Smooth muscle cell (in vitro differentiated cells): ENCODE measurements at regions not wholly inside any gene's neighbourhood (a gene's known extent, or its start where the extent isn't known, plus 50 kb on each side); places are given as distances from the start of the nearest gene placed in this dataset.

Source experiments
- DNase-seq: peaks from one replicate; lab custom pipeline; 2025; ENCODE audit not compliant: unreplicated experiment; lab: John Stamatoyannopoulos, UW
- H2AFZ ChIP-seq: fragments of 200-600 bp; sonication (generic); 2 replicates; pipeline ENCODE4 v1.6.0; 2016; ENCODE audit warnings: antibody characterized with exemption, low read depth, mild to moderate bottlenecking
- H3F3A ChIP-seq: fragments of 200-600 bp; sonication (generic); 2 replicates; pipeline ENCODE4 v1.6.0; 2017; ENCODE audit warnings: antibody characterized with exemption, low read depth
- H3K27ac ChIP-seq: fragments of 200-600 bp; sonication (generic); 2 replicates; pipeline ENCODE4 v1.5.1; 2016; ENCODE audit warnings: low read depth, mild to moderate bottlenecking
- H3K27me3 ChIP-seq: fragments of 200-600 bp; sonication (generic); 2 replicates; pipeline ENCODE4 v1.6.1; 2016; ENCODE audit warnings: low read depth, mild to moderate bottlenecking
- H3K36me3 ChIP-seq: fragments of 200-600 bp; sonication (generic); 2 replicates; pipeline ENCODE4 v1.5.1; 2016; ENCODE audit warnings: low read depth
- H3K4me1 ChIP-seq: fragments of 200-600 bp; sonication (generic); 2 replicates; pipeline ENCODE4 v1.5.1; 2016; ENCODE audit warnings: low read depth
- H3K4me2 ChIP-seq: fragments of 200-600 bp; sonication (generic); 2 replicates; pipeline ENCODE4 v1.6.0; 2016; ENCODE audit warnings: mild to moderate bottlenecking
- H3K4me3 ChIP-seq: fragments of 200-600 bp; sonication (generic); 2 replicates; pipeline ENCODE4 v1.5.1; 2016; ENCODE audit warnings: mild to moderate bottlenecking
- H3K79me2 ChIP-seq: fragments of 200-600 bp; sonication (generic); 2 replicates; pipeline ENCODE4 v1.6.0; 2016; ENCODE audit warnings: low read depth, mild to moderate bottlenecking
- H3K9ac ChIP-seq: fragments of 200-600 bp; sonication (generic); 2 replicates; pipeline ENCODE4 v1.6.0; 2016; ENCODE audit warnings: low read depth
- H3K9me3 ChIP-seq: fragments of 200-600 bp; sonication (generic); replicated peaks from 2 replicates; pipeline ENCODE4 v1.5.1; 2016; ENCODE audit warnings: low read depth
- H4K20me1 ChIP-seq: fragments of 200-600 bp; sonication (generic); 2 replicates; pipeline ENCODE4 v1.6.0; 2016; ENCODE audit warnings: low read depth
- WGBS: methylation state at CpG from one replicate; pipeline ENCODE4 v1.1.7; 2016; ENCODE audit warnings: low lambda C conversion rate; 5-methylcytosine and 5-hydroxymethylcytosine counted together
- TF ChIP-seq, protein P1 (sequence below): fragments of 200-600 bp; sonication (generic); IDR thresholded peaks from 2 replicates; pipeline ENCODE4 v1.5.1; 2017; ENCODE audit warnings: borderline replicate concordance, mild to moderate bottlenecking, antibody characterized with exemption; ENCODE audit not compliant: insufficient read depth, poor library complexity, severe bottlenecking

DNA sequence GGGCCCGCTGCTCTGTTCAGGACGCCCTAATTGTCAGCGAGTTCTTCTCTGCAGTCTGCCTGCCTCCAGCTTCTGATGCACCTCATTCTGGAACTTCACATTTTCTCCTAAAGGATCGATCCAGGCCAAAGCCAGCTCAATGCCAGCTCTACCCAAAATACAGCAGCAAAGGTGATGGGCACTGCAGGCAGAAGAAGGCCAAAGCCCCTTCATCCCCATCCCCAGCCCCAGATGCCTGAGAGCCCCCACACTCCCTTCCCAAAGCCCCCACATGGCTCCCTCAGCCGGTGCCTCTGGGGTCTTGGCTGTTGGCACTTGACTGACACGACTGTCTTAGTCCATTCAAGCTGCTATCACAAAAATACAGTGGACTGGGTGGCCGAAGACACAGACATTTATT lies 410.3 kb downstream of the BRD1 start:
- Histone ChIP-seq H3K9me3 (no peaks in the 10 kb centered on the region), H2AFZ (no peak overlapping the region), H3K36me3 (no peaks in the 10 kb centered on the region), H3K27me3 (no peaks in the 10 kb centered on the region), H3K4me2 (no peak overlapping the region), H4K20me1 (no peaks in the 10 kb centered on the region), H3K4me3 (no peak overlapping the region), H3K9ac (no peak overlapping the region), H3F3A (no peaks in the 10 kb centered on the region), H3K27ac (no peak overlapping the region), H3K4me1 (no peaks in the 10 kb centered on the region), H3K79me2 (no peaks in the 10 kb centered on the region)
- TF ChIP-seq, protein P1, sequence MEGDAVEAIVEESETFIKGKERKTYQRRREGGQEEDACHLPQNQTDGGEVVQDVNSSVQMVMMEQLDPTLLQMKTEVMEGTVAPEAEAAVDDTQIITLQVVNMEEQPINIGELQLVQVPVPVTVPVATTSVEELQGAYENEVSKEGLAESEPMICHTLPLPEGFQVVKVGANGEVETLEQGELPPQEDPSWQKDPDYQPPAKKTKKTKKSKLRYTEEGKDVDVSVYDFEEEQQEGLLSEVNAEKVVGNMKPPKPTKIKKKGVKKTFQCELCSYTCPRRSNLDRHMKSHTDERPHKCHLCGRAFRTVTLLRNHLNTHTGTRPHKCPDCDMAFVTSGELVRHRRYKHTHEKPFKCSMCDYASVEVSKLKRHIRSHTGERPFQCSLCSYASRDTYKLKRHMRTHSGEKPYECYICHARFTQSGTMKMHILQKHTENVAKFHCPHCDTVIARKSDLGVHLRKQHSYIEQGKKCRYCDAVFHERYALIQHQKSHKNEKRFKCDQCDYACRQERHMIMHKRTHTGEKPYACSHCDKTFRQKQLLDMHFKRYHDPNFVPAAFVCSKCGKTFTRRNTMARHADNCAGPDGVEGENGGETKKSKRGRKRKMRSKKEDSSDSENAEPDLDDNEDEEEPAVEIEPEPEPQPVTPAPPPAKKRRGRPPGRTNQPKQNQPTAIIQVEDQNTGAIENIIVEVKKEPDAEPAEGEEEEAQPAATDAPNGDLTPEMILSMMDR: no peak
- WGBS: 94% methylated on average over 7 of the region's 7 CpGs
- DNase-seq: no peak

DNA sequence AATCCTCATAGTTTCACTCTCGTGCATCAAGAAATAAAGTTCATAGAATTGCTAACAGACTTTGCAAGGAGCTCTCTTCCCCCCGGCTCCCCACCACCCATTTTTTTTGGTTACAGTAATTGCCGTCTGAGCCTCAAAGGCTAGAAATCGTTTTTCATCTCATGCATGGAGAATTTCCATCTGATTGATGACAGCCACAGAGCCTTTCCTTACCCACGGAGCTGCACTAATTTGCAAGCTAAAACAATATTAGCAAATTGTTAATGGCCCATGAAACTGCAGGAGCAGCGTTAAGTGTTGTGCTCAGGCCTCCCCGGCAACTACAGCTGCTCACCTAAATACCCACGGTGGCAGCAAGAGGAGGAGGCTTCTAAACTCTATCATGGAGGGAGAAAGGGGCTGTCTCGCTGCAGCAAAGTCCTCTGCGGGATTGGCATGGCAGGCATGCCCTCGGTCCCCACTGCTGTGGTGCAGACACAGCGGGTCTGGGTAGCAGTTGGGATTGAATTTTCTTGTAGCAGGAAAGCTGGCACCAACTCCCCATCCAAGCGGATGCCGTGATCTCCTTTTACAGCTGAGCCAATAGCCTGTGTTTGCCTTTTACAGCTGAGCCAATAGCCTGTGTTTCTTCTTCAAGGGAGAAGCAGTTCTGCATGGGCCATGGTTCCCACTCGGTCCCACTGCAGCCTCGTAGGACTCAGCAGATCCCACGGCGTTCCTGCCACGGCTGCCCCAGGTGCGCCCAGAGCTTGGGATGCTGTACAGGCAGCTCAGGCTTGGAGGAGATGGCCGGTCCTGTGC lies 412.3 kb downstream of the BRD1 start:
- Histone ChIP-seq H3K4me3 (no peak overlapping the region), H3K27ac (no peak overlapping the region), H3K4me1 (no peaks in the 10 kb centered on the region), H3K36me3 (no peaks in the 10 kb centered on the region), H3F3A (no peaks in the 10 kb centered on the region), H3K4me2 (no peak overlapping the region), H2AFZ (no peak overlapping the region), H4K20me1 (no peaks in the 10 kb centered on the region), H3K79me2 (no peaks in the 10 kb centered on the region), H3K9ac (no peak overlapping the region), H3K9me3 (no peaks in the 10 kb centered on the region), H3K27me3 (no peaks in the 10 kb centered on the region)
- no peak for DNase-seq
- 81% methylated on average over 21 of the region's 21 CpGs for WGBS
- TF ChIP-seq, protein P1: no peak

DNA sequence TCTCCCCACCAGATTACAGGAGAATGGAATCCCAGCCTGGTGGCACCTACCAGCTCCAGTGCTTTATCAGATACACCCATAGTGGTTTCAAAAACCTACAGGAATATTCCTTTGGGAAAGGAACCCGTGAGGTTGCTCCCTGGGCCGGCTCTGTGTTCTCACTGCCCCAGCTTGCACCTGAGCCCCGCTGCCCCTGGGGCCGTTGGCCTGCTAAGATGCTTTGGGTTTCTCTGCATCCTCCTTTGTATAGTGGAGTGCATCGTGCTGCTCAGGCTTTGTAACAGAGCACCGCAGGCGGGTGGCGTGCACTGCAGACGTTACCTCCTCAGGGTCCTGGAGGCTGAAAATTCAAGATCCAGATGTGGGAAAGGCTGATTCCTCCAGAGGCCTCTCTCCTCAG lies 414.1 kb downstream of the BRD1 start:
- Histone ChIP-seq H3K4me3 (no peak overlapping the region), H3K36me3 (no peaks in the 10 kb centered on the region), H3K4me2 (no peak overlapping the region), H3K79me2 (no peaks in the 10 kb centered on the region), H3K27ac (no peak overlapping the region), H3K9ac (no peak overlapping the region), H4K20me1 (no peaks in the 10 kb centered on the region), H3F3A (no peaks in the 10 kb centered on the region), H3K9me3 (no peaks in the 10 kb centered on the region), H3K4me1 (no peaks in the 10 kb centered on the region), H3K27me3 (no peaks in the 10 kb centered on the region), H2AFZ (no peak overlapping the region)
- no peak for DNase-seq
- TF ChIP-seq, protein P1: no peak
- 81% methylated on average over 9 of the region's 9 CpGs for WGBS

DNA sequence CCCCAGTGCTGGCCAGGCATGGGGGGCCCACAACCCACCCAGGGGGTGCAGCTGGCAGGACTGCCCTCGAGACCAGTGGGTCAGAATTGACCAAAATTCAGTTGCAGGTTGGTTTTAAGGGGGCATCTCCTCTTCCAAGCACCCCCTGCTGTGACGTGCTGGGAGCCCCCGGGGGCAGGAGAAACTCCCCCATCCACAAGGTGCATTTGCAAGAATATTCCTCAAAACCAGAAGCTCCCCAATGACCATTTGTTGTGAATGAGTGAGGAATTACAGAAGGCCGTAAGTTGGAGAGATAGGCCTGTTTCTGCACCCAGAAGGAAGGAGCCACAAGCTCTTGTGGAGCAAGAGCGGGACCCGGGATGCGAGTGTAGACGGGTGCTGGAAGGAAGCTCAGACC lies 414.5 kb downstream of the BRD1 start:
- Histone ChIP-seq H2AFZ (no peak overlapping the region), H3K4me1 (no peaks in the 10 kb centered on the region), H3K36me3 (no peaks in the 10 kb centered on the region), H4K20me1 (no peaks in the 10 kb centered on the region), H3F3A (no peaks in the 10 kb centered on the region), H3K4me3 (no peak overlapping the region), H3K9me3 (no peaks in the 10 kb centered on the region), H3K9ac (no peak overlapping the region), H3K4me2 (no peak overlapping the region), H3K27me3 (no peaks in the 10 kb centered on the region), H3K27ac (no peak overlapping the region), H3K79me2 (no peaks in the 10 kb centered on the region)
- WGBS: 88% methylated on average over 8 of the region's 8 CpGs
- TF ChIP-seq, protein P1: no peak
- no peak for DNase-seq
